Suprapubic skin (tissue), 4 donors: ENCODE measurements at regions not wholly inside any gene's neighbourhood (a gene's known extent, or its start where the extent isn't known, plus 50 kb on each side); places are given as distances from the start of the nearest gene placed in this dataset.

Source experiments
- CTCF ChIP-seq, 2 donors: fragments of 200-600 bp in 1 of 2; fragments of 450-650 bp in 1 of 2; sonication (generic) in 1 of 2; IDR thresholded peaks; one replicate each; pipeline ENCODE4 v1.5.1; 2016 to 2019; ENCODE audit warnings: antibody characterized with exemption in 2 of 2, mild to moderate bottlenecking in 1 of 2, moderate library complexity in 1 of 2
- POLR2A ChIP-seq, 2 donors: fragments of 450-650 bp; IDR thresholded peaks; one replicate each; pipeline ENCODE4 v1.6.1; 2017; ENCODE audit warnings: antibody characterized with exemption in 2 of 2, mild to moderate bottlenecking in 2 of 2, moderate library complexity in 2 of 2
- POLR2AphosphoS5 ChIP-seq, 3 donors: sonication (generic); formaldehyde crosslinking; IDR thresholded peaks; one replicate each; pipeline ENCODE4 v1.6.1; 2017; ENCODE audit warnings: antibody characterized with exemption in 3 of 3

GRCh38 chr5:133779828-133780475 lies 167.6 kb upstream of the FSTL4 start:
- TF ChIP-seq CTCF (IDR thresholded peaks at IDR 0.05), result no peak
- TF ChIP-seq POLR2AphosphoS5 (IDR thresholded peaks at IDR 0.05), result no peak
- TF ChIP-seq POLR2A (IDR thresholded peaks at IDR 0.05), result no peak
